IPS-20b (cell line): ENCODE measurements at regions not wholly inside any gene's neighbourhood (a gene's known extent, or its start where the extent isn't known, plus 50 kb on each side); places are given as distances from the start of the nearest gene placed in this dataset.
"Not testable (repeated sequence)": the region's sequence is repeated elsewhere in the genome, so short reads cannot be mapped to it uniquely, and the experiment has no call there.

Experiments used
- H3K27ac ChIP-seq: one replicate; pipeline ENCODE4 v1.5.1; 2013; ENCODE audit warnings: low read length
- H3K27me3 ChIP-seq: 2 replicates; pipeline ENCODE4 v1.6.1; 2013; ENCODE audit warnings: mild to moderate bottlenecking, low read length, inconsistent platforms; ENCODE audit not compliant: insufficient read depth
- H3K36me3 ChIP-seq: 2 replicates; pipeline ENCODE4 v1.6.1; 2013; ENCODE audit warnings: low read depth, mild to moderate bottlenecking, inconsistent platforms, low read length, moderate library complexity; ENCODE audit not compliant: insufficient read depth
- H3K4me1 ChIP-seq: 2 replicates; pipeline ENCODE4 v1.6.1; 2013; ENCODE audit warnings: mild to moderate bottlenecking, control low read depth, inconsistent platforms, low read length, moderate library complexity; ENCODE audit not compliant: insufficient read depth
- H3K4me3 ChIP-seq: 2 replicates; pipeline ENCODE4 v1.5.1; 2013; ENCODE audit warnings: mild to moderate bottlenecking, low read length, inconsistent platforms
- H3K9ac ChIP-seq: 2 replicates; pipeline ENCODE4 v1.6.1; 2013; ENCODE audit warnings: low read depth, mild to moderate bottlenecking, inconsistent platforms, low read length, moderate library complexity
- H3K9me3 ChIP-seq: 2 replicates; pipeline ENCODE4 v1.6.1; 2013; ENCODE audit warnings: mild to moderate bottlenecking, low read depth, low read length, inconsistent platforms; ENCODE audit not compliant: insufficient read depth

- H3K9ac ChIP-seq = no peak overlapping the region
- H3K4me3 ChIP-seq = no peak overlapping the region
- H3K4me1 ChIP-seq = no peaks in the 10 kb centered on the region
- H3K27me3 ChIP-seq = no peaks in the 10 kb centered on the region
- H3K9me3 ChIP-seq = no peaks in the 10 kb centered on the region
- H3K27ac ChIP-seq = no peak overlapping the region
- no peaks in the 10 kb centered on the region for H3K36me3 ChIP-seq
Measured at GRCh38 chr4:60726779-60727178, 473.3 kb upstream of the ADGRL3 start.

GRCh38 chr4:60729194-60729593 lies 470.9 kb upstream of the ADGRL3 start:
- no peak overlapping the region for H3K27ac ChIP-seq
- H3K27me3 ChIP-seq = no peaks in the 10 kb centered on the region
- H3K4me1 ChIP-seq = no peaks in the 10 kb centered on the region
- no peak overlapping the region for H3K4me3 ChIP-seq
- H3K36me3 ChIP-seq = no peaks in the 10 kb centered on the region
- no peaks in the 10 kb centered on the region for H3K9me3 ChIP-seq
- H3K9ac ChIP-seq = no peak overlapping the region

DNA sequence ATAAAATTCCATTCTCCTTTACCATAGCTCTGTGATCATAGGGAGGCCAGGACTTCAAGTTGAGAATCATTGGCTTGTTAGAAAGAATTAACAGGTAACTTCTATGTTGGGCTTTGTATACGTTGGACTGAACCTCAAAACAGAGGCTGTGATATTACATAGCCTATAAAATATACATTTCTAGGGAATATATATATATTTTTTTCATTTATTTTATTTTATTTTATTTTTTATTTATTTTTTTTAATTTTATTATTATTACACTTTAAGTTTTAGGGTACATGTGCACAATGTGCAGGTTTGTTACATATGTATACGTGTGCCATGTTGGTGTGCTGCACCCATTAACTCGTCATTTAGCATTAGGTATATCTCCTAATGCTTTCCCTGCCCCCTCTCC lies 470.4 kb upstream of the ADGRL3 start:
- H3K4me1 ChIP-seq, H3K27me3 ChIP-seq, H3K4me3 ChIP-seq, H3K9me3 ChIP-seq, H3K9ac ChIP-seq, H3K27ac ChIP-seq, H3K36me3 ChIP-seq: not testable (repeated sequence)

DNA sequence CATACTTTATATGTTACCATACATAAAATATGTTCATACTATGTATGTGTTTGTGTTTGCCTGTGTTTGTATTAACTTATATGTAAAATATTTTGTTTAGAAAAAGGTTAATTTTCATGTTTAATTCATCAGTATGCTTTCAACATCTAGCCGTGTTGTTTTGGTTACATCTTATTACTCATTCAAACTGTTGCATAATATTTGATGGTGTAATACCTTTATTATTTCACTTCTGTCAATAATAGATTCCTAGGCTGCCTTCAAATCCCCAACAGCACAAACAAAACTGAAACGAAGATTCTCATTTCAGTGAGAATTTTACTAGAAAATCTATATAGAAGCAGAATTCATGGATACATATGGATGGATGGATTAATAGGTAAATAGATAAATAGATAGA lies 462.3 kb upstream of the ADGRL3 start:
- H3K27me3 ChIP-seq = no peaks in the 10 kb centered on the region
- no peak overlapping the region for H3K27ac ChIP-seq
- H3K9me3 ChIP-seq = no peaks in the 10 kb centered on the region
- no peaks in the 10 kb centered on the region for H3K4me1 ChIP-seq
- H3K36me3 ChIP-seq = no peaks in the 10 kb centered on the region
- H3K9ac ChIP-seq = no peak overlapping the region
- no peak overlapping the region for H3K4me3 ChIP-seq

DNA sequence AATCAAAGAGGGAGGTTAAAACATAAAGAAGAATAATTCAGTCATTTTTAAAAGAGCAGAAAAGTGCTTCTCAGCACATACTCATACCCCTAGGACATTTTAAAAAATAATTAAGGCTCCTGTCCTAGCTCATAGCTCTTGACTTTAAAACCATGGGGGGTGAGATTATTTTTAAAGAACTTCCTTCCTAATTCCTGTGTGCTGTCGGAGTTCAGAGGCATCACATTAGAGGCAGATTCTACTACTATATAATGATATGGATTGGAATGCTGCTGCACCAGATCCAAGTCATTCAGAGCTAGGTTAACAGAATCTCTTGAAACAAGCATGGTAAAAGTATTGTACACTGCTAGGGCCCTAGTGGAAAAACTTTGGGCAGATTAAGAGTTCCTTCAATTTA lies 456.5 kb upstream of the ADGRL3 start:
- Histone ChIP-seq H3K9me3 (no peaks in the 10 kb centered on the region), H3K4me1 (no peaks in the 10 kb centered on the region), H3K36me3 (no peaks in the 10 kb centered on the region), H3K9ac (no peak overlapping the region), H3K27me3 (no peaks in the 10 kb centered on the region), H3K27ac (no peak overlapping the region), H3K4me3 (no peak overlapping the region)

DNA sequence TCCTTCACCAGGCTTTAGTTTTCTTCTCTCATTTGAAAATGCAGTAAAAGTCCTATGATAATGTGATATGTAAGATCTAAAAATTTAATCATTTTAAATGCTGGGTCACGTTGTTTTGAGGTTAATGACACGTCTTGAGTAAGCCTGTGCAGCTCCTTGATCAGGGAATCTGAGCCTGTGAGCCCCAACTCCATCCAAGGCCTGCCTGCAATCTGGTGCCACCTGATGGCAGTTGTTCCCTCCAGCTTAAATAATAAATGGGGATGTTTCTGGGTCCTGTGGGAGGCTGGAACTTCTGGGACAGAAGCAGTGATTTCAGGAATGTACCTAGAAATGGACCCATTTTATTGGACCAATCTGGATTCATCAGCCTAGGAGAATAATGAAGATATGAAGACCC lies 455.4 kb upstream of the ADGRL3 start:
- no peak overlapping the region for H3K9ac ChIP-seq
- H3K4me3 ChIP-seq = no peak overlapping the region
- no peaks in the 10 kb centered on the region for H3K9me3 ChIP-seq
- no peaks in the 10 kb centered on the region for H3K36me3 ChIP-seq
- no peaks in the 10 kb centered on the region for H3K27me3 ChIP-seq
- H3K27ac ChIP-seq = no peak overlapping the region
- H3K4me1 ChIP-seq = no peaks in the 10 kb centered on the region

DNA sequence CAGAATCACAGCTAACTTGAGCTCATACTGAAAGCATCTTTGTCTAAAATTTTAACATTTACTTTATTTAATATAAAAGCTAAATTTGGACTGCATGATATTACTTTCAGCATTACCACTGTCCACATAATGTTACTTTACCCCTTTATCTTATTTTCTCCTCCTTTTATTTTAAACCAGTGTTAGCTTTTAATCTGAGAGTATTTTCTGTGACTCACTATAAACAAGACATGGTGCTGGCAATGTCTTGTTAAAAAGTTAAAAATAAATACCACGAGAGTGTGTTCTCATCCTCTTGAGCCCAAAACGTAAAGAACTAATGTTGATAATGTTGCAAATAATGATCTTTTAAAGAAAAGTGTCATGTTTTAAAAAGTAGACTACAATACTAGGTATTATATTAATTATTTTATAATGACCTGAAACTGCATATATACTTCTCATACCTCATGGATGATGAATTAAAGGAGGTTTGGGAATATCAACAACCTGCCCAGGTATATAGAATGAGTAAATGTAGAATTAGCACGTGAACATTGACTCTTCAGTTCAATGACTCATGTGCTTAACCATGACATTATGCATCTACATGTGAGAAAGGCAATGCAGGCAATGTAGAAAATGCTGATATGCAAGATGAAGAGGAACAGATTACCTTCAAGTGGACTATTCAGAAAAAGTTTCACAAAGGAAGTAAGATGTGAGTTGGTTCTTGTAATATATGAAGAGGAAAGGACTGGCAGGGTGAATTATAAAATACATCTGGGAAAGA lies 454.1 kb upstream of the ADGRL3 start:
- no peaks in the 10 kb centered on the region for H3K4me1 ChIP-seq
- no peaks in the 10 kb centered on the region for H3K27me3 ChIP-seq

DNA sequence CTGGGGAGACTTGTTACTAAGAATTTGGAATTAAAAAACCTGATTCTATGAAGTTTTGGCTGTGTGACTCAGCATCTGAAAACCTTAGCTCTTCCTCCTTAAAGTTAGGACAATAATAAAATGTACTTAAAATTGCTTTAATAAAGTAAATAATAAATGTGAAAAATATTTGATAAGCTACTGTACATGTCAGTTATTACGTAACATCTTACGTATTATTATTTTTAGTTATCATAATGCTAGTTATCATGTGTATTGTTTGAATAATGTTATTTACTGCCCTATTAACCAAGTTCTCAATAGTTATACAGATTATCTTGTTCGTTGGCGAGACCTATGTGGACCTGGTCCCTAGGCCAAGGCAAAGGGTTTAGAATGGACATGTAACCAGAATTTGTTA lies 449.2 kb upstream of the ADGRL3 start:
- Histone ChIP-seq H3K36me3 (no peaks in the 10 kb centered on the region), H3K27me3 (no peaks in the 10 kb centered on the region), H3K4me1 (0 out of 2 replicates have a peak, but pooled peaks cover 3% of the 10 kb centered on the region), H3K9ac (no peak overlapping the region), H3K27ac (no peak overlapping the region), H3K9me3 (no peaks in the 10 kb centered on the region), H3K4me3 (no peak overlapping the region)

More for the DNA sequence above, 454.1 kb upstream of the ADGRL3 start:
- Histone ChIP-seq H3K9ac (no peak overlapping the region), H3K9me3 (no peaks in the 10 kb centered on the region), H3K27ac (no peak overlapping the region), H3K4me3 (no peak overlapping the region), H3K36me3 (no peaks in the 10 kb centered on the region)

- Histone ChIP-seq H3K9ac (no peak overlapping the region), H3K27ac (no peak overlapping the region), H3K4me3 (no peak overlapping the region), H3K9me3 (peaks cover 5% of the 10 kb centered on the region; the same call in 1 of the 2 replicates), H3K4me1 (0 out of 2 replicates have a peak, but pooled peaks cover 3% of the 10 kb centered on the region), H3K36me3 (no peaks in the 10 kb centered on the region), H3K27me3 (no peaks in the 10 kb centered on the region)
Measured at GRCh38 chr4:60757986-60758680, 442.0 kb upstream of the ADGRL3 start.

- peaks cover 5% of the 10 kb centered on the region; the same call in 1 of the 2 replicates for H3K9me3 ChIP-seq
- no peak overlapping the region for H3K9ac ChIP-seq
- H3K4me1 ChIP-seq = 0 out of 2 replicates have a peak, but pooled peaks cover 3% of the 10 kb centered on the region
- no peaks in the 10 kb centered on the region for H3K27me3 ChIP-seq
- H3K27ac ChIP-seq = no peak overlapping the region
- H3K36me3 ChIP-seq = no peaks in the 10 kb centered on the region
- no peak overlapping the region for H3K4me3 ChIP-seq
Measured at GRCh38 chr4:60759518-60760245, 440.4 kb upstream of the ADGRL3 start.

DNA sequence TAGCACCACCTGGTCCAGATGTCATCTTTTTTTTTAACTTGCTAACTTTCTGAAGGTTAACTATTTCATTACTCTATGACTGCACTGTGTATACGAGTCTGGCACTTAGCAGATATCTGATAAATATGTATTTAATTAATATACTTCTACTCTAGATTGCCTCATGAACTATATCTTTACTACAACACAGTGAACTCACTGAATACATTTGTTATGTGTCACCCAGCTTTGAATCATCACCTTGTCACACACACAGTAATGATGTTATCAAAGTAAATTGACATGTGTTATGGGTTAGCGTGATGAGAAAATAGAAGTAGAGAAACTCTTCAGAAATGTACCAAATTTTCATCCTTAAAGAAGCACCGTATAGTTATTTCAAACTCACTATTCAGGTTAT lies 419.3 kb upstream of the ADGRL3 start:
- no peak overlapping the region for H3K27ac ChIP-seq
- H3K27me3 ChIP-seq = no peaks in the 10 kb centered on the region
- no peaks in the 10 kb centered on the region for H3K4me1 ChIP-seq
- H3K36me3 ChIP-seq = no peaks in the 10 kb centered on the region
- no peak overlapping the region for H3K4me3 ChIP-seq
- no peaks in the 10 kb centered on the region for H3K9me3 ChIP-seq
- no peak overlapping the region for H3K9ac ChIP-seq
